ENCODE measurements at regions not wholly inside any gene's neighbourhood (a gene's known extent, or its start where the extent isn't known, plus 50 kb on each side); places are given as distances from the start of the nearest gene placed in this dataset. TPM values are rescaled to one million over a fixed set of nuclear protein-coding genes. Genes with fewer than 3 reads are reported as not detected.
"Not testable (repeated sequence)": the region's sequence is repeated elsewhere in the genome, so short reads cannot be mapped to it uniquely, and the experiment has no call there.

- CTCF ChIA-PET (ENCODE audit: unreplicated experiment): no interaction called here
- no peaks in the 10 kb centered on the region for H3K9me3 ChIP-seq (ENCODE audit: low read length)
Observed at GRCh38 chr6:71822625-71823024, 63.7 kb upstream of the RIMS1 start.

GRCh38 chr6:71832110-71832764, 54.1 kb upstream of the RIMS1 start:
- CTCF ChIA-PET (ENCODE audit: unreplicated experiment): not testable (repeated sequence)

More at GRCh38 chr6:71822625-71823024, 63.7 kb upstream of the RIMS1 start:
- intact Hi-C loops (cut with micrococcal nuclease; ENCODE audit: unreplicated experiment): no loop called here
- H3K4me2 ChIP-seq (ENCODE audit: low read length): no peak overlapping the region
- no peak overlapping the region for H3K27ac ChIP-seq (ENCODE audit: low read depth, low read length, poor library complexity, severe bottlenecking)
- no peaks in the 10 kb centered on the region for H3K4me1 ChIP-seq (ENCODE audit: insufficient read depth, low read length, poor library complexity, severe bottlenecking)
- H3K79me2 ChIP-seq (ENCODE audit: insufficient read depth, low read depth, low read length): no peaks in the 10 kb centered on the region
- DNase-seq (ENCODE audit: low spot score): no peak
- H3K36me3 ChIP-seq (ENCODE audit: insufficient read depth, low read length): no peaks in the 10 kb centered on the region
- H4K20me1 ChIP-seq (ENCODE audit: insufficient read depth, low read length): no peaks in the 10 kb centered on the region
- POLR2A ChIA-PET: no interaction called here
- H3K9me2 ChIP-seq (ENCODE audit: insufficient read depth, low read length): no peaks in the 10 kb centered on the region
- H2AFZ ChIP-seq (ENCODE audit: low read length): no peak overlapping the region
- TF ChIP-seq EZH2phosphoT487 (IDR thresholded peaks at IDR 0.05; ENCODE audit: borderline replicate concordance, low read depth, low read length) (no peak), CTCF (conservative IDR thresholded peaks at IDR 0.05; ENCODE audit: low read length) (no peak)
- H3K4me3 ChIP-seq (ENCODE audit: low read depth, low read length, poor library complexity, severe bottlenecking): no peak overlapping the region
- BruUV-seq (replicated peaks): no TSS peak

More at GRCh38 chr6:71832110-71832764, 54.1 kb upstream of the RIMS1 start:
- H3K79me2 ChIP-seq (ENCODE audit: insufficient read depth, low read depth, low read length); H3K4me1 ChIP-seq (ENCODE audit: insufficient read depth, low read length, poor library complexity, severe bottlenecking); H3K27ac ChIP-seq (ENCODE audit: low read depth, low read length, poor library complexity, severe bottlenecking); BruUV-seq (replicated peaks); intact Hi-C loops (cut with micrococcal nuclease; ENCODE audit: unreplicated experiment); H2AFZ ChIP-seq (ENCODE audit: low read length); DNase-seq (ENCODE audit: low spot score); H3K36me3 ChIP-seq (ENCODE audit: insufficient read depth, low read length); H3K9me2 ChIP-seq (ENCODE audit: insufficient read depth, low read length); H3K4me3 ChIP-seq (ENCODE audit: low read depth, low read length, poor library complexity, severe bottlenecking); H3K4me2 ChIP-seq (ENCODE audit: low read length); POLR2A ChIA-PET; H4K20me1 ChIP-seq (ENCODE audit: insufficient read depth, low read length); H3K9me3 ChIP-seq (ENCODE audit: low read length): not testable (repeated sequence)

Small RNA genes lying in the stretch of these regions (microRNA-seq; reads per million reads assigned to microRNA genes)
- 35.6 reads per million, percentile 40 among the genes with 10 or more reads in this experiment for gene MIR30A (ENCODE audit: borderline replicate concordance)
- 3.0 reads per million for gene MIR30C2 (ENCODE audit: borderline replicate concordance)

Small RNA genes lying in the stretch of these regions (small RNA-seq; reads per million reads assigned to genes)
- gene MIR30A: not detected
- gene MIR30C2: not detected
- gene RNU4-66P: 2.0 reads per million, percentile 78 among the genes with 10 or more reads in this experiment
